ENCODE measurements at regions not wholly inside any gene's neighbourhood (a gene's known extent, or its start where the extent isn't known, plus 50 kb on each side); places are given as distances from the start of the nearest gene placed in this dataset.

- DNase-seq, result no peak
- Mint-ChIP-seq H3K4me1 (peaks cover 51% of the 10 kb centered on the region), H3K36me3 (ENCODE audit: low read depth) (peaks cover 4% of the 10 kb centered on the region), H3K9me3 (peaks cover 32% of the 10 kb centered on the region), H3K4me3 (peak overlapping the region; percentile 30), H3K27ac (no peak overlapping the region), H3K27me3 (ENCODE audit: low read depth, poor library complexity) (peaks cover 23% of the 10 kb centered on the region)
- TF ChIP-seq CTCF (IDR thresholded peaks at IDR 0.05), result no peak
These were observed 182.0 kb upstream of the RGMA start for GRCh38 chr15:93270937-93271467.

GRCh38 chr15:93268066-93268465 is 179.1 kb upstream of the RGMA start:
- Mint-ChIP-seq H3K27me3 (ENCODE audit: low read depth, poor library complexity) (peaks cover 27% of the 10 kb centered on the region), H3K27ac (no peak overlapping the region), H3K4me3 (no peak overlapping the region), H3K36me3 (ENCODE audit: low read depth) (peaks cover 4% of the 10 kb centered on the region), H3K9me3 (peaks cover 36% of the 10 kb centered on the region), H3K4me1 (peaks cover 38% of the 10 kb centered on the region)
- DNase-seq, result no peak
- no peak for TF ChIP-seq CTCF (IDR thresholded peaks at IDR 0.05)

- Mint-ChIP-seq H3K27me3 (ENCODE audit: low read depth, poor library complexity) (peaks cover 28% of the 10 kb centered on the region), H3K4me3 (no peak overlapping the region), H3K4me1 (peaks cover 31% of the 10 kb centered on the region), H3K9me3 (peaks cover 34% of the 10 kb centered on the region), H3K36me3 (ENCODE audit: low read depth) (peaks cover 4% of the 10 kb centered on the region), H3K27ac (no peak overlapping the region)
- DNase-seq, result no peak
- no peak for TF ChIP-seq CTCF (IDR thresholded peaks at IDR 0.05)
These were observed 177.3 kb upstream of the RGMA start for GRCh38 chr15:93266291-93266690.

GRCh38 chr15:93265111-93265556 is 176.1 kb upstream of the RGMA start:
- no peak overlapping the region for H3K27ac Mint-ChIP-seq
- no peak for DNase-seq

GRCh38 chr15:93261845-93262244 is 172.8 kb upstream of the RGMA start:
- Mint-ChIP-seq H3K4me3 (no peak overlapping the region), H3K27ac (no peak overlapping the region), H3K27me3 (ENCODE audit: low read depth, poor library complexity) (peaks cover 25% of the 10 kb centered on the region), H3K9me3 (peaks cover 12% of the 10 kb centered on the region), H3K36me3 (ENCODE audit: low read depth) (no peaks in the 10 kb centered on the region), H3K4me1 (peaks cover 7% of the 10 kb centered on the region)
- DNase-seq, result no peak
- no peak for TF ChIP-seq CTCF (IDR thresholded peaks at IDR 0.05)

More at GRCh38 chr15:93265111-93265556, 176.1 kb upstream of the RGMA start:
- Mint-ChIP-seq H3K4me1 (peaks cover 19% of the 10 kb centered on the region), H3K4me3 (no peak overlapping the region), H3K9me3 (peaks cover 26% of the 10 kb centered on the region), H3K27me3 (ENCODE audit: low read depth, poor library complexity) (peaks cover 32% of the 10 kb centered on the region), H3K36me3 (ENCODE audit: low read depth) (peaks cover 4% of the 10 kb centered on the region)
- TF ChIP-seq CTCF (IDR thresholded peaks at IDR 0.05), result no peak

- H3K4me3 Mint-ChIP-seq, result no peak overlapping the region
- peaks cover 16% of the 10 kb centered on the region for H3K27me3 Mint-ChIP-seq (ENCODE audit: low read depth, poor library complexity)
- H3K9me3 Mint-ChIP-seq, result peaks cover 8% of the 10 kb centered on the region
- no peaks in the 10 kb centered on the region for H3K36me3 Mint-ChIP-seq (ENCODE audit: low read depth)
- no peak for TF ChIP-seq CTCF (IDR thresholded peaks at IDR 0.05)
- no peak for DNase-seq
- no peak overlapping the region for H3K27ac Mint-ChIP-seq
- no peaks in the 10 kb centered on the region for H3K4me1 Mint-ChIP-seq
These were observed 168.9 kb upstream of the RGMA start for GRCh38 chr15:93257920-93258319.

All from nephron progenitor cell (in vitro differentiated cells).